Osteocyte (in vitro differentiated cells): ENCODE measurements at regions not wholly inside any gene's neighbourhood (a gene's known extent, or its start where the extent isn't known, plus 50 kb on each side); places are given as distances from the start of the nearest gene placed in this dataset.

Source experiments
- DNase-seq: peaks from one replicate; pipeline ENCODE4 v3.0.0; 2021; ENCODE audit warnings: mixed read lengths; ENCODE audit not compliant: unreplicated experiment; ENCODE audit errors: extremely low spot score
- H3K27ac Mint-ChIP-seq: one replicate; pipeline ENCODE4 v1.8.0; 2021; ENCODE audit warnings: mild to moderate bottlenecking, mixed read lengths; ENCODE audit not compliant: unreplicated experiment
- H3K27me3 Mint-ChIP-seq: one replicate; pipeline ENCODE4 v1.8.0; 2021; ENCODE audit warnings: mixed read lengths; ENCODE audit not compliant: unreplicated experiment
- H3K36me3 Mint-ChIP-seq: one replicate; pipeline ENCODE4 v1.8.0; 2021; ENCODE audit warnings: mixed read lengths; ENCODE audit not compliant: unreplicated experiment
- H3K4me1 Mint-ChIP-seq: one replicate; pipeline ENCODE4 v1.8.0; 2021; ENCODE audit warnings: mixed read lengths; ENCODE audit not compliant: unreplicated experiment
- H3K4me3 Mint-ChIP-seq: one replicate; pipeline ENCODE4 v1.8.0; 2021; ENCODE audit warnings: mild to moderate bottlenecking, moderate library complexity, mixed read lengths; ENCODE audit not compliant: unreplicated experiment
- H3K9me3 Mint-ChIP-seq: one replicate; pipeline ENCODE4 v1.8.0; 2021; ENCODE audit warnings: mixed read lengths; ENCODE audit not compliant: unreplicated experiment
- CTCF ChIP-seq: fragments of 200-600 bp; sonication (generic); IDR thresholded peaks from 2 replicates; pipeline ENCODE4 v1.5.0; 2021; ENCODE audit warnings: antibody characterized with exemption, mild to moderate bottlenecking, moderate library complexity

DNA sequence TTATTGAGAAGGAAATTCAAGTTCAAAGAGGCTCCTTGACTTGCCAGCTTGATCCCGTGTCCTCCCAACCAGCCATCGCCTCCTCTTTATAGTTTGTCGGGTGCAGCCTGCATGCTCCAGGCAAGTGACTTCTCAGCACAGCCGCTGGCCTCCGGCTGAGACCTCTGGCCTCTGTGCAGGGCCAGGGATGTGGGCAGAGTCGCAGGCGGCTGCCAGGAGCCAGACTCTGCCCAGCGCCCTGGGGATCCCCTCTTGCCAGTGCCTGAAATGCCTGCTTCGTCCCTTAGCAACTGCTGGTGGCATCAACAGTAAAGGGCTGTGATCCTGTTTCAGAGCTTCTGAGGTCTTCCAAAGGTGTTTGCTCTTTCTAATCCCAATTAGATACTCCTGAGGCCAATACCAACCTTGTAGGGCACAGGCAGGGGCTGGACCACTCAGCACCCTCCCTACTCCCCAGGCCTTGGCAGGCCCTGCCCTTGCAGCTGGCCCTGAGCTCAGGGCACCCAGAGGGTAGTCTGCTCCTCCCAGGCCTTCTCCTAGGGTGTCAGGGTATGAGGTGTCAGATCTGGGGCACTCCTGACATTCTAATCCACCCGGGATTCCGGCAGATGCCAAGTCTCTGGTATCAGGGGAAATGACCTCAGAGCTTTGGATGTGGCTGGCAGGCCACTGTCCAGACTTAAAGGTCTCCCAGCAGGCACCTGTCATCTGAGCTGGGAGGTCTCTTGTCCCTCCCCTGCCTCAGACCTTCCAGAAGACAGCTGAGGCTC lies 68.0 kb upstream of the SIAH1 start:
- Mint-ChIP-seq H3K4me3 (no peak overlapping the region), H3K27ac (no peak overlapping the region), H3K36me3 (no peaks in the 10 kb centered on the region), H3K27me3 (no peaks in the 10 kb centered on the region), H3K9me3 (no peaks in the 10 kb centered on the region), H3K4me1 (peaks cover 2% of the 10 kb centered on the region)
- no peak for TF ChIP-seq CTCF
- no peak for DNase-seq

GRCh38 chr16:48451323-48451722 lies 66.1 kb upstream of the SIAH1 start:
- Mint-ChIP-seq H3K36me3 (no peaks in the 10 kb centered on the region), H3K4me3 (no peak overlapping the region), H3K4me1 (peaks cover 3% of the 10 kb centered on the region), H3K27ac (no peak overlapping the region), H3K9me3 (no peaks in the 10 kb centered on the region), H3K27me3 (no peaks in the 10 kb centered on the region)
- DNase-seq, result no peak
- no peak for TF ChIP-seq CTCF

- H3K27me3 Mint-ChIP-seq, result no peaks in the 10 kb centered on the region
- no peak for DNase-seq
- TF ChIP-seq CTCF, result no peak
- no peak overlapping the region for H3K27ac Mint-ChIP-seq
- no peak overlapping the region for H3K4me3 Mint-ChIP-seq
- H3K4me1 Mint-ChIP-seq, result peaks cover 5% of the 10 kb centered on the region
- no peaks in the 10 kb centered on the region for H3K9me3 Mint-ChIP-seq
- no peaks in the 10 kb centered on the region for H3K36me3 Mint-ChIP-seq
Observed at GRCh38 chr16:48450367-48450766, 65.2 kb upstream of the SIAH1 start.

DNA sequence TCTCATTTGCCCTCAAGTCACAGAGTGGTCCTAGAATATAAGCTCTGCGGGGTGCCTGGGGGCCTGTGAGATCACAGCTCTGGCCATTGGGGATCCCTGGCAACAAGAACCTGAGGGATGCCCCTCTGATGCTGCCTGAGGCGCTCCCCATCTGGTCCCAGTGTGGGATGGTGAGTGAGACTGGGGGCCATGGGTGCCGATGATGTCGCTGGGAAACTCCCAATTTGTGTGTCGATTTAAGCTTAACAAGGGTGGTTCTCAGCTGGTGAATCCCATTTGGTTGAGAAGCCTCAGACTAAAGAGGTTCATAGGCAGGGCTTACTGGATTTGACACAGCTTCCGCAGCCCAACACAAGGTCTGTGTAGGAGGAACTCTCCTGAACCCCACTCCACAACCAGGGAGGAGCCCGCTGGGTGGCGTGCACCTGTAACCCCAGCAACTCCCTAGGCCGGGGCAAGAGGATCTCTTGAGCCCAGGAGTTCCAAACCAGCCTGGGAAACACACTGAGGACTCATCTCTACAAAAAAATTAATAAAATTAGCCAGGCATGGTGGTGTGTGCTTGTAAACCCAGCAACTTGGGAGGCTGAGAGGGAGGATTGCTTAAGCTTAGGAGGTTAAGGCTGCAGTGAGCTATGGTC lies 63.7 kb upstream of the SIAH1 start:
- no peaks in the 10 kb centered on the region for H3K36me3 Mint-ChIP-seq
- H3K27ac Mint-ChIP-seq, result no peak overlapping the region
- no peak overlapping the region for H3K4me3 Mint-ChIP-seq
- H3K4me1 Mint-ChIP-seq, result peaks cover 16% of the 10 kb centered on the region
- H3K9me3 Mint-ChIP-seq, result no peaks in the 10 kb centered on the region
- DNase-seq, result peak; percentile 59
- no peak for TF ChIP-seq CTCF
- H3K27me3 Mint-ChIP-seq, result no peaks in the 10 kb centered on the region

DNA sequence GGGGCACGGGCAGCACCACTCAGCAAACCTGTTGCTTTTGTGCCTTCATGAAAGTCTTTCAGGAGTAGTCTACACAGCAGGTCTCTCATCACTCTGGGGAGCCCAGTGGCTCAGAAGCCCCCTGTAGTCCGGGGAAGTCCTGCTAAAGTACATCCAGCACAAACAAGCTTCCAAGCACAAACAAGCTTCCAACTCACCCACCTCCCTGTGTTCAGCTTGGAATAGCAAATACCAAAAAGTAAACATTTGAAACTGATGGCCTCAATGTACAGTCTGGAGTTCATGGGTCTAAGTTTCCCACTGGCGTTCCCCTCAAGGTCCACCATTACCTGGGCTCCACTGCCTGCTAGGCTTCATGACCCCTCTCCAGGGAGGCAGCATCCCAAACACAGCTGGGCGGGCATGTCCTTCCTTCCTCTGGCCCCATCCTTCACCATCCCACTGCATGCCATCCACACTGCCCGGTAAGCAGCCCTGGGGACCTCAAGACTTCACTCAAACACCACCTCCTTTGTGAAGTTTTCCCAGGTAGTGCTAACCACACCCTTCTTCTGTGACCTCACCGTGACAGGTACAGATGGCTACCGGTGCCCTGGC lies 62.8 kb upstream of the SIAH1 start:
- TF ChIP-seq CTCF, result no peak
- Mint-ChIP-seq H3K9me3 (no peaks in the 10 kb centered on the region), H3K27ac (no peak overlapping the region), H3K27me3 (no peaks in the 10 kb centered on the region), H3K4me1 (peaks cover 16% of the 10 kb centered on the region), H3K36me3 (no peaks in the 10 kb centered on the region), H3K4me3 (no peak overlapping the region)
- peak; percentile 66 for DNase-seq
